CD4-positive, alpha-beta T cell treated with Interleukin-6 for 4 hours (primary cell): ENCODE measurements at regions not wholly inside any gene's neighbourhood (a gene's known extent, or its start where the extent isn't known, plus 50 kb on each side); places are given as distances from the start of the nearest gene placed in this dataset.
A peak's percentile ranks its signal among the peaks of the same experiment; 100 is the strongest.
"Not testable (repeated sequence)": the region's sequence is repeated elsewhere in the genome, so short reads cannot be mapped to it uniquely, and the experiment has no call there.

Experiments
- DNase-seq: peaks from one replicate; pipeline ENCODE4 v3.0.0-alpha.2; 2020; ENCODE audit warnings: mixed read lengths

- not testable (repeated sequence) for DNase-seq
Observed at GRCh38 chr10:47711428-47711827, 52.0 kb downstream of the SYT15B start.

GRCh38 chr10:47710443-47710842, 52.9 kb downstream of the SYT15B start:
- not testable (repeated sequence) for DNase-seq

GRCh38 chr10:47705698-47706414, 57.5 kb downstream of the SYT15B start:
- not testable (repeated sequence) for DNase-seq

DNA sequence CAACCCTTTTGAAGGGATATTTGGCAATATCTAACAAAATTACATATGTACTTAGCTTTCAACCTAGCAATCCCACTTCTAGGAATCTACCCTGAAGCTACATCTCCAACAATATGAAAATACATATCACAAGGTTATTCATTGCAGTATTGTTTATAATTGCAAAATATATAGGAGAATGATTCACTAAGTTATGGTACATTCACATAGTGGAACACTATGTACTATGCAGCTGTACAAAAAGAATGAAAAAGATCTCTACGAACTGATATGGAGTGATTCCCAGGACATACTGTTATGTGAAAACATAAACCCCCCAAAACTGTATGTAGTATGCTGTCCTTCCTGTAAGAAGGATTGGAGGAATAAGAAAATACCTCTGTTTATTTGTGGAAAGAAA, 62.1 kb downstream of the SYT15B start:
- not testable (repeated sequence) for DNase-seq

DNA sequence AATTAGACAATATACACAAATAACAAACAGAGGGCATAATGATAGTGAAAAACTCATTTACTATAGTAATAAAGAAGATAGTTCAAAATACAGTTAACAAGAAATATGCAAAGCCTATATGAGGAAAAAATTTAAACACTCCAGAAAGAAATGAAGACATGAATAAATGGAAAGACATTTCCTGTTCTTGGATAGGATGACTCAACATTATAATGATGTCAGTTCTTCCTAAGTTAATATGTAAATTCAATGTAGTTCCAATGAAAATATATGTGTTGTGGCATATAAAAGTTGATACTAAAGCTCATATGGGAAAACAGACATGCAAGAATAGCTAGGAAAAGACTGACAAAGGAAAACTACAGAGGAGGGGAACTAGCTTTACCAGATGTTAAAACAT, 63.5 kb downstream of the SYT15B start:
- not testable (repeated sequence) for DNase-seq

DNA sequence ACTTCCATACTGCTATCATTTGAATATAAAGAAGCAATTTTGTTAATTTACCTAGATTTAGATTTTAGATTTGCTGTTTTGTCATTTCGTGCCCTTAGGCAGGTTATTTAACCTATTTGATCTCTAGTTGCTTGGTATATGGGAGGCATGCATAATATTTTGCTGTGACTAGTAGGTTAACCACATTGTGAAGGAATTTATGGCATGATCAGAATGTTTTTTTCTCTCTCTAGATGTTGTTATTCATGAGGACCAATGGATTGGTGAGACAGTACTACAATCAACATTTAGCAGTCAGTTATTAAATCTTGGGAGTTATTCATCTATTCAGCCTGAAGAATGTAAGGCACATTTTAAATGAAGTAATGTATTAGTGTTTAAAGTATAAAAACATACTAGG, 67.2 kb downstream of the SYT15B start:
- DNase-seq, result not testable (repeated sequence)

- DNase-seq, result not testable (repeated sequence)
Observed at GRCh38 chr10:47695149-47695548, 68.2 kb downstream of the SYT15B start.

DNA sequence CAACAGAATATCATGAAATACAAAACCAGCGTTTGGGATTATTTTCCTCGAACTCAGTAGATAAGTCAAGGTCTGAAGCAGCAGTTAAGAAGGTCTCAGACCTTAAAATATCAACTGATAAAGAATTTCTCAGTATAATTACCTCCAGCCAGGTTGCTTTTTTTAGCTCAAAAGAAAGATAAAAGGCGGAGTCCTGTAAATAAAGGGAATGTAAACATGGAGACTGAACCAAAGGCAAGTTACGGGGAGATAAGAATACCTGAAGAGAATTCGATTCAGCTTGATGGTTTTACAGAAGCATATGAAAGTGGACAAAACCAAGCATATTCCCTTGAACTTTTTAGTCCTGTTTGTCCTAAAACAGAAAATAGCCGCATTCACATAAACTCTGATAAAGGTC, 73.1 kb downstream of the SYT15B start:
- DNase-seq, result not testable (repeated sequence)

GRCh38 chr10:47683826-47684475, 79.4 kb downstream of the SYT15B start:
- DNase-seq, result not testable (repeated sequence)

- DNase-seq, result not testable (repeated sequence)
Observed at GRCh38 chr10:47681638-47681990, 81.8 kb downstream of the SYT15B start.

DNA sequence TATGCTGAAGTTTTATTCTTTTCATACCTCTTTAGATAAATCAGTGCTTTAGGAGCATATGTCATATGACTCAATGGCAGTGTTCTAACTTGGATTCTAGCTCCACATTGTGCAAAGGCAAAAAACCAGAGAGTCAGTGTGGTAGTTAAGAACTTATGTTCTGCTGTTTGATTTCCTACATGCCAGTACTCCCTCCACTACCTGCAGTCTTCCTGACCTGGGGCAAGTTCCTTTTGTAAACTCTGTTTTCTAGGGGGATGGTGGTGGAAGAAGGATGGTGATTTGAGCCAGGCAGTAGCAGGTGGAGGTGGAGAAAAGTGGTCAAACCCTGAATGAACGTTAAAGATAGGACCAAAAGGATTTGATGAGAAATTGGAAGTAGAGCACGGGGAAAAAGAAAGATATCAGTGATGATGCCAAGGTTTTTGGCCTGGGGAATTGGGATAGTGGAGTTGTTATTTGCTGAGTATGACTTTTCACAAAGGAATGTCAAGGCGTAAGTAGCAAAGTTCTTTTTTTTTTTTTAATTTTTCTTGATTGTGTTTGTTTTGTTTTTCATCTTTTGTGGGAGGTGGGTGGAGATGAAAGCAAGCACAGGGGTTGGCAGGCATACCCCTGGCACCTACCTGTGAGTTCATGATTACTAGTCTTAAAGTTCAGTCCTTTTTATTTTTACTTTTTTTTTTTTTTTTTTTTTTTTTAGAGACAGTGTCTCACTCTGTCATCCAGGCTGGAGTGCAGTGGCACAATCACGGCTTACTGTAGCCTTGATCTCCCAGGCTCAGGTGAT, 82.3 kb downstream of the SYT15B start:
- DNase-seq, result not testable (repeated sequence)

DNA sequence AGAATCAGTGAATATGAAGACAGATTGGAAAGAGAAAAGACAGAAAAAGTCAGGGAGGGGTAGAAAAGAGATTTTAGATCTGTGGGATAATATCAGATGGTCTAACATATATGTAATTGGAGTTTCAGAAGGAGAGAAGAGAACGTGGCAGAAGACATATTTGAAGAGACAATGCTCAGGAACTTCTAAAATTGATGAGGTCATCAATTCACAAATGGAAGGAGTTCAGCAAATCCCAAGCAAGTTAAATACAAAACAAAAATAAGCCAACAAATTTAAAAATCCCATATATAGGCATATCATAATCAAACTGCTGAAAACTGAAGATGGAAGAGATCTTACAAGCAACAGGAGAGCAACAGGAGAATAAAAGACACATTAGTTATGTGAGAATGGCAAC, 87.3 kb downstream of the SYT15B start:
- DNase-seq, result not testable (repeated sequence)

GRCh38 chr10:47675577-47675976, 87.8 kb downstream of the SYT15B start:
- not testable (repeated sequence) for DNase-seq

DNA sequence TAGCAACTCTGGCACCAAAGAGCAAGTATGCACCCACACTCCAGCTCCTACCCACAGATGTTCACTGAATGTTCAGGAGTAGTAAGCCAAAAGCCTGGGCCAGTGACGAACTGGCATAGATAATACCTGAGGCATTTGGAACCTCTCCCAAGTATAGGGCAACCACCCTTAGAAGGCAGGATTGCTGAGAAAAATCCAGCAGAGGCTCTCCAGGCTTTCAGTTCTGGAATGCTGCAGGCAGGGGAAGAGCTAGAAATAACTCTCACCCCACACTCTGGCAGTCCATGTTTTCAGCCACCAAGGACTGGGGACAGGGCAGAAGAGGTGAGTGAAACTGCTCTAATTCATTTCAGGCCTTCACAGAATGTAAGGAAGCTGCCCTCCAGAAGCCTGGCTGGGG, 90.3 kb downstream of the SYT15B start:
- not testable (repeated sequence) for DNase-seq

- not testable (repeated sequence) for DNase-seq
Observed at GRCh38 chr10:47670857-47671256, 92.5 kb downstream of the SYT15B start.

GRCh38 chr10:47661955-47662577, 101.3 kb downstream of the SYT15B start:
- DNase-seq, result not testable (repeated sequence)

- not testable (repeated sequence) for DNase-seq
Observed at GRCh38 chr10:47656732-47657131, 106.7 kb downstream of the SYT15B start.

DNA sequence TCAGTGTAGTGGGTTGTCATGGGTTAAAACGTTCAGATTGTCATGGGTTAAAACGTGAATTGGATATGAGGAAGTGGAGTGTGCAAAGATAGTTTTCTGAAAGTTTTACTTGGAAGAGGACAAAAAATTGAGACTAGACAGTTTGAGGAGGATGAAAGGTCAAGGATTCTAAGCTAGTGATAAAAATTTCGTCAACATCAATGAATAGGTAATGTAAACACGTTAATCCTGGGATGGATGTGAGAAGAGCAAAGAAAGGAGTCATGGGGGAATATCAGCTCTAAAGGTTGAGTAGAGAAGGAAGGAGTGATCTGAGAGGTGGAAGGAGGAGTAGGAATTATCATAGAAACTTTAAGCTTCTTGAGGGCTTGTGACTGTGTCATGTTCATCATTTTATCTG, 109.2 kb downstream of the SYT15B start:
- DNase-seq, result not testable (repeated sequence)

GRCh38 chr10:47648594-47648993, 114.8 kb downstream of the SYT15B start:
- not testable (repeated sequence) for DNase-seq

GRCh38 chr10:47647523-47648101, 115.8 kb downstream of the SYT15B start:
- not testable (repeated sequence) for DNase-seq

- peak; percentile 12 for DNase-seq
Observed at GRCh38 chr10:47646686-47647273, 116.6 kb downstream of the SYT15B start.

DNA sequence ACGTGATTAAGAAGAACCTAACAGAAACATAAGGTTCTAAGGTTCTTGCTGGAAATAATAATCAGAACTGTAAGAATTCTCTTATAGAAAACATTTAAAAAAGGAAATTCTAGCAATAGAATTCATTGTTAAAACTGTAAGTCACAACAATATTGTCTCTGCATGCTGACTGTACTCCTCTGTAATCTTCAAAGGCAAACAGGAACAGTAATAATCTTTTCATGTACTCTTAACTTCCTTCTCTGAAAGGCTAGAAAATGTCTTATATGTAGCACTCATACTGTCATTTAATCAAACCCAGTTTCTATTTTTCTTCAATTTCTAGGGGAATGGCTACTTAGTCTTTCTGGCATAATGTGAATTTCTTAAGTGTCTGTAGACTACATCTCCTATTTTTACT, 103.5 kb upstream of the AGAP9 start:
- DNase-seq, result not testable (repeated sequence)
